ENCODE measurements at regions not wholly inside any gene's neighbourhood (a gene's known extent, or its start where the extent isn't known, plus 50 kb on each side); places are given as distances from the start of the nearest gene placed in this dataset.
A peak's percentile ranks its signal among the peaks of the same experiment; 100 is the strongest.

DNA sequence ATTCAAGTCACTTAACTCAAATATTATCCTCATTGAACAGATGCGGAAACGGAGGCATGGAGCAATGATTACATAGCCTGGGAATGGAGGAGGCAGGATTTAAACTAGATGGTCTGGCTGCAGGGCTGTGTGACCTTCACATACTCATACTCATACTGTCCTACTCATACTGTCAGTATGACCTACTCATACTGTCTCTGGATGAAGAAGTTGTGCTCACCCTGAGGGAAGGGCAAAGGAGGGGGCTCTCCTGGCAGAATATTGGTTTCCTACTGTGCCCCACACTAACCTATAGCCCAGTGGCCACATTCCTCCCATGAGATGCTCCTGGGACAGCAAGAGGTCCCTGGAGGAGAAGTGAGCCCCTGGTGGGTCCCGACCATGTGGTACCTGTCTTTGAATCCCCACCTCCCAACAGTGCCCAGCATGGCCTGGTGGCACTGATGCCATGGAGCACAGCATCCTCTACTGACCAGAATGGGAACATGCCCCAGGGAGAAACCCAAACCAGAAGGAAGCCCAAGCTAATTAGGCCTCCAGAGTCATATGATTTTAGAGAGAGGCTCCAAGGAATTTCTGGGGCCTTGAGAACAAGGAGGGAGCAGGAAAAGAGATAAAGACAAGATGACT is 197.3 kb upstream of the SDK2 start:
- H3K4me3 Mint-ChIP-seq (ENCODE audit: unreplicated experiment) = no peak overlapping the region
- H3K27me3 Mint-ChIP-seq (ENCODE audit: unreplicated experiment) = peaks cover 4% of the 10 kb centered on the region
- no peak overlapping the region for H3K27ac Mint-ChIP-seq (ENCODE audit: unreplicated experiment)
- no peaks in the 10 kb centered on the region for H3K9me3 Mint-ChIP-seq (ENCODE audit: unreplicated experiment)
- peak; percentile 43 for DNase-seq (ENCODE audit: low spot score)
- TF ChIP-seq, protein P1, sequence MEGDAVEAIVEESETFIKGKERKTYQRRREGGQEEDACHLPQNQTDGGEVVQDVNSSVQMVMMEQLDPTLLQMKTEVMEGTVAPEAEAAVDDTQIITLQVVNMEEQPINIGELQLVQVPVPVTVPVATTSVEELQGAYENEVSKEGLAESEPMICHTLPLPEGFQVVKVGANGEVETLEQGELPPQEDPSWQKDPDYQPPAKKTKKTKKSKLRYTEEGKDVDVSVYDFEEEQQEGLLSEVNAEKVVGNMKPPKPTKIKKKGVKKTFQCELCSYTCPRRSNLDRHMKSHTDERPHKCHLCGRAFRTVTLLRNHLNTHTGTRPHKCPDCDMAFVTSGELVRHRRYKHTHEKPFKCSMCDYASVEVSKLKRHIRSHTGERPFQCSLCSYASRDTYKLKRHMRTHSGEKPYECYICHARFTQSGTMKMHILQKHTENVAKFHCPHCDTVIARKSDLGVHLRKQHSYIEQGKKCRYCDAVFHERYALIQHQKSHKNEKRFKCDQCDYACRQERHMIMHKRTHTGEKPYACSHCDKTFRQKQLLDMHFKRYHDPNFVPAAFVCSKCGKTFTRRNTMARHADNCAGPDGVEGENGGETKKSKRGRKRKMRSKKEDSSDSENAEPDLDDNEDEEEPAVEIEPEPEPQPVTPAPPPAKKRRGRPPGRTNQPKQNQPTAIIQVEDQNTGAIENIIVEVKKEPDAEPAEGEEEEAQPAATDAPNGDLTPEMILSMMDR (IDR thresholded peaks at IDR 0.05; ENCODE audit: unreplicated experiment) = peak; percentile 54
- H3K4me1 Mint-ChIP-seq (ENCODE audit: unreplicated experiment) = no peaks in the 10 kb centered on the region
- no peaks in the 10 kb centered on the region for H3K36me3 Mint-ChIP-seq (ENCODE audit: low read depth, unreplicated experiment)

DNA sequence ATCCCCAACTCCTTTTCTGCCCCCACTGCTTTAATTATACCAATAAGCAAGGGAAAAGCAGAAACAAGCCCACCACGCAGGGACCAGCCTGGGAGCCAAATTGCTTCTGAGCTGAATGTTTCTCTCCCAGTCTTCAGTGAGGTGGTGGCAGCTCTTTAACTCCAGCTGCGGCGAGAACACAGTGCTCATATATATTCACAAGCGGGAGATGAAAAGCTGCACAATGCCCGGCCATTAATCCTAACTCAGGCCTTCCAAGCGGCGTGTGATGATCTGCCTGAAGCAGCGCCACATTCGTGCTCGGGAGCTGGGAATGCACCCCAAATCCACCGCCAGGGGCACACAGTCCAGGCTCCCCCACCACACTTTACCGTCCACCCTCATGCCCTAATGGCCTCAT is 203.7 kb upstream of the SDK2 start:
- no peak overlapping the region for H3K4me3 Mint-ChIP-seq (ENCODE audit: unreplicated experiment)
- no peak for DNase-seq (ENCODE audit: low spot score)
- peaks cover 3% of the 10 kb centered on the region for H3K27me3 Mint-ChIP-seq (ENCODE audit: unreplicated experiment)
- no peaks in the 10 kb centered on the region for H3K4me1 Mint-ChIP-seq (ENCODE audit: unreplicated experiment)
- H3K9me3 Mint-ChIP-seq (ENCODE audit: unreplicated experiment) = no peaks in the 10 kb centered on the region
- TF ChIP-seq, protein P1 (IDR thresholded peaks at IDR 0.05; ENCODE audit: unreplicated experiment) = no peak
- H3K36me3 Mint-ChIP-seq (ENCODE audit: low read depth, unreplicated experiment) = no peaks in the 10 kb centered on the region
- no peak overlapping the region for H3K27ac Mint-ChIP-seq (ENCODE audit: unreplicated experiment)

DNA sequence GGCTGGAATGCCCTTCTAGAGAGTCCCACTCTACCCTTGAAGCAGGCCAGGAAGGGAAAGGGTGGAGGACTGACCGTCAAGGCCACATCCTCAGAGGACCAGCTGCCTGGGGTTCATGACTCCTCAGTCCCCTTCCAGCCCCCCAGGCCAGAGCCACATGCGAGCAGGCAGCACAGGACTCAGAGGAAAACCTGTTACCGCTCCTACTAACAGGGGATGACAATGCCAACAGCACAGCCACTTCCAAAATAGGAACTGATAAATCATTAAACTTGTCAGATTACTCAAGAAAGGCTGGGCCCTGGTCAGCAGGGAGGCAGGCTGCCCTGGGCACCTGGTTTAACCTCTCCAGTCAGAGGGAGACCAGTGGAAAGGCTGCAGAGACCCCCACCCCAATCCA is 206.2 kb upstream of the SDK2 start:
- no peak overlapping the region for H3K4me3 Mint-ChIP-seq (ENCODE audit: unreplicated experiment)
- H3K4me1 Mint-ChIP-seq (ENCODE audit: unreplicated experiment) = no peaks in the 10 kb centered on the region
- H3K27ac Mint-ChIP-seq (ENCODE audit: unreplicated experiment) = no peak overlapping the region

DNA sequence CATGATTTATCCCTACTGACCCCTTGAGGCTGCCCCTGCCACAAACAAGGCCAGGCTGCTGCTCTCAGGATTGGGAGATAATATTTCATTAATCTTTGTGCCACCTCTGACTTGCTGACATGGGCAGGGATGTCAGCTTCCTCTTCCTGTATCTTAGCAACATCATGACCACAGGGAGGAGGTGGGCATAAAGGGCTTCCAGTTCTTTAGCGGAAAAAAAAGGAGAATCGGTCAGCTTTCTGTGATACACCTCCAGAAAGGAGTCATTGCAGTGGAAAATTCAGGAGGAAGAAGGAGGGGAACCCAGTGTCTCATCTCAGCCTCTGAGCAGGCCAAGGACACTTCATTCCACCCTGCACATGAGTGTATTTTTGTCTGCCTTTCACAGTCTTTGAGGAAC is 206.8 kb upstream of the SDK2 start:
- Mint-ChIP-seq H3K36me3 (ENCODE audit: low read depth, unreplicated experiment) (peaks cover 10% of the 10 kb centered on the region), H3K4me1 (ENCODE audit: unreplicated experiment) (no peaks in the 10 kb centered on the region), H3K4me3 (ENCODE audit: unreplicated experiment) (no peak overlapping the region), H3K27me3 (ENCODE audit: unreplicated experiment) (peaks cover 3% of the 10 kb centered on the region), H3K27ac (ENCODE audit: unreplicated experiment) (no peak overlapping the region), H3K9me3 (ENCODE audit: unreplicated experiment) (no peaks in the 10 kb centered on the region)
- no peak for DNase-seq (ENCODE audit: low spot score)
- TF ChIP-seq, protein P1 (IDR thresholded peaks at IDR 0.05; ENCODE audit: unreplicated experiment) = no peak

More for the DNA sequence above, 206.2 kb upstream of the SDK2 start:
- Mint-ChIP-seq H3K27me3 (ENCODE audit: unreplicated experiment) (peaks cover 3% of the 10 kb centered on the region), H3K9me3 (ENCODE audit: unreplicated experiment) (no peaks in the 10 kb centered on the region), H3K36me3 (ENCODE audit: low read depth, unreplicated experiment) (peaks cover 10% of the 10 kb centered on the region)
- DNase-seq (ENCODE audit: low spot score) = no peak
- TF ChIP-seq, protein P1 (IDR thresholded peaks at IDR 0.05; ENCODE audit: unreplicated experiment) = no peak

DNA sequence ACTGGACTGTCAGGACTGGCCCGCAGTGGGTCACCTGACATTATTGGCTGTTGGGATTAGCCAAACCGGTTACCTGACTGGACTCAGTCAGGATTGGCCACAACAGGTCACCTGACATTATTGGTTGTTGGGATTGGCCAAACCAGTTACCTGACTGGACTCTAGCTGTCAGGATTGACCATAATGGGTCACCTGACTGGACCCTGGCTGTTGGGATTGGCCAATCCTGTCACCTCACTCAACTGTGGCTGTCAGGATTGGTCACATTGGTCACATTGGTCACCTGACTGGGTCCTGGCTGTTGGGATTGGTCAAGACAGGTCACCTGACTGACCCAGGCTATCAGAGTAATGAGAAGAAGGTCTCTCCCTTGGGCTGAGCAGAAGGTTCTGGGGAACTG is 207.7 kb upstream of the SDK2 start:
- H3K36me3 Mint-ChIP-seq (ENCODE audit: low read depth, unreplicated experiment) = peaks cover 10% of the 10 kb centered on the region
- no peaks in the 10 kb centered on the region for H3K9me3 Mint-ChIP-seq (ENCODE audit: unreplicated experiment)
- no peaks in the 10 kb centered on the region for H3K4me1 Mint-ChIP-seq (ENCODE audit: unreplicated experiment)
- H3K27me3 Mint-ChIP-seq (ENCODE audit: unreplicated experiment) = peaks cover 3% of the 10 kb centered on the region
- TF ChIP-seq, protein P1 (IDR thresholded peaks at IDR 0.05; ENCODE audit: unreplicated experiment) = no peak
- no peak overlapping the region for H3K4me3 Mint-ChIP-seq (ENCODE audit: unreplicated experiment)
- no peak for DNase-seq (ENCODE audit: low spot score)
- H3K27ac Mint-ChIP-seq (ENCODE audit: unreplicated experiment) = no peak overlapping the region

Measured in endothelial cell (in vitro differentiated cells).